Tongue (tissue), 1 donor: ENCODE measurements at regions not wholly inside any gene's neighbourhood (a gene's known extent, or its start where the extent isn't known, plus 50 kb on each side); places are given as distances from the start of the nearest gene placed in this dataset.
A peak's percentile ranks its signal among the peaks of the same experiment; 100 is the strongest.

Experiments used
- DNase-seq: peaks from one replicate; pipeline ENCODE4 v3.0.0-alpha.2; 2015

GRCh38 chr12:58487678-58488161 is 432.6 kb downstream of the LRIG3 start:
- DNase-seq: no peak

GRCh38 chr12:58489394-58489793 is 430.9 kb downstream of the LRIG3 start:
- DNase-seq: no peak

GRCh38 chr12:58491306-58491705 is 429.0 kb downstream of the LRIG3 start:
- peak; percentile 5 for DNase-seq

- DNase-seq: no peak
Measured at GRCh38 chr12:58496411-58497190, 423.7 kb downstream of the LRIG3 start.

- no peak for DNase-seq
Measured at GRCh38 chr12:58500399-58500798, 419.9 kb downstream of the LRIG3 start.

- peak; percentile 47 for DNase-seq
Measured at GRCh38 chr12:58502226-58502625, 418.1 kb downstream of the LRIG3 start.

GRCh38 chr12:58502841-58503240 is 417.5 kb downstream of the LRIG3 start:
- no peak for DNase-seq

GRCh38 chr12:58503731-58504130 is 416.6 kb downstream of the LRIG3 start:
- no peak for DNase-seq

GRCh38 chr12:58504143-58504938 is 416.0 kb downstream of the LRIG3 start:
- DNase-seq: no peak

GRCh38 chr12:58509116-58509885 is 411.0 kb downstream of the LRIG3 start:
- DNase-seq: no peak

- no peak for DNase-seq
Measured at GRCh38 chr12:58513301-58513834, 406.9 kb downstream of the LRIG3 start.

GRCh38 chr12:58513852-58514251 is 406.5 kb downstream of the LRIG3 start:
- no peak for DNase-seq

GRCh38 chr12:58519839-58520238 is 400.5 kb downstream of the LRIG3 start:
- no peak for DNase-seq

- DNase-seq: no peak
Measured at GRCh38 chr12:58521152-58521551, 399.2 kb downstream of the LRIG3 start.

- DNase-seq: no peak
Measured at GRCh38 chr12:58521796-58522195, 398.5 kb downstream of the LRIG3 start.

GRCh38 chr12:58523360-58523759 is 396.9 kb downstream of the LRIG3 start:
- no peak for DNase-seq

- DNase-seq: no peak
Measured at GRCh38 chr12:58528271-58528670, 392.0 kb downstream of the LRIG3 start.

- DNase-seq: no peak
Measured at GRCh38 chr12:58529114-58529665, 391.1 kb downstream of the LRIG3 start.

- DNase-seq: peak; percentile 59
Measured at GRCh38 chr12:58529897-58530741, 390.2 kb downstream of the LRIG3 start.

GRCh38 chr12:58530742-58531062 is 389.6 kb downstream of the LRIG3 start:
- DNase-seq: no peak
